ENCODE measurements at regions not wholly inside any gene's neighbourhood (a gene's known extent, or its start where the extent isn't known, plus 50 kb on each side); places are given as distances from the start of the nearest gene placed in this dataset.

DNA sequence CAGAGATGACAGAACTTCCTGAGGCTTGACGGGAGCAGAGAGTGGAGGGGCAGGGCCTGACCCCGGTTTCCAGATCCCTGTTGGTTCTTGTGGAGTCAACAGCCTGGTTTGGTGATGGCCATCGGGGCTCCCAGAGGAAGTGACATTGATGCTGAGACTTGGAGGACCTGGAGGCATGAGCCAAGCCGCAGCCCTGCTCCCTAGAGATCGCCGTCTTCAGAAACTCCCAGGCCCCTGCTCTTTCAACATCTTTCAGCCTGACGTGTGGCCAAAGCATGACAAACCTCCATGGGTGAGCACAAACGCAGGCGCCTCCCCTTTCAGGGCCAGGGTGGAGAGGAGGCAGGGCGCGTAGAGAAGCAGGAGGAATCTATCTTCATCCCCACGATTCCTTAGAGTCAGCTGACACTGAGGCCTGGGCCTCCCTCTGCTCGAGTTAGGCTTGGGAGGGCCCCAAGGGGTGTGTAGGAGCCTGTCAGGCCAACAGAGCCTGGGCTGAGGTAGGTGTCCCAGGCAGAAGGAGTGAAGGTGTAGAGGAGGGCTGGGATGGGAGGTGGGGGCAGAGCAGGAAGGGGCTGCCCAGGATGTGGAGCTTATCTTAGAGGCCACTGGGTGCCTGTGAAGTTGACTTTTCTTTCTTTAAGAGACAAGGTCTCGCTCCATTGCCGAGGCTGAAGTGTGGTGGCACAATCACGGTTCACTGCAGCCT is 56.1 kb upstream of the MED9 start:
- no peaks in the 10 kb centered on the region for H3K36me3 ChIP-seq
- H3K27ac ChIP-seq, result peak overlapping the region in 2 of 4 donors; percentile 48 to 49
- peaks cover 0 to 6% (median 0%) of the 10 kb centered on the region in 3 donors for H3K9me3 ChIP-seq
- H3K4me1 ChIP-seq, result peaks cover 8 to 23% (median 15%) of the 10 kb centered on the region in 3 donors
- WGBS, 2 donors, result 69 to 73% methylated on average over 9 to 12 of the region's 16 CpGs
- no peak for DNase-seq
- no peak overlapping the region for H3K4me3 ChIP-seq
- TF ChIP-seq CTCF (IDR thresholded peaks at IDR 0.05) (no peak), POLR2A (IDR thresholded peaks at IDR 0.05) (no peak)
- H3K27me3 ChIP-seq, result peaks cover 0 to 8% (median 0%) of the 10 kb centered on the region in 4 donors
- intact Hi-C loops (cut with DNase I), result no loop called here

DNA sequence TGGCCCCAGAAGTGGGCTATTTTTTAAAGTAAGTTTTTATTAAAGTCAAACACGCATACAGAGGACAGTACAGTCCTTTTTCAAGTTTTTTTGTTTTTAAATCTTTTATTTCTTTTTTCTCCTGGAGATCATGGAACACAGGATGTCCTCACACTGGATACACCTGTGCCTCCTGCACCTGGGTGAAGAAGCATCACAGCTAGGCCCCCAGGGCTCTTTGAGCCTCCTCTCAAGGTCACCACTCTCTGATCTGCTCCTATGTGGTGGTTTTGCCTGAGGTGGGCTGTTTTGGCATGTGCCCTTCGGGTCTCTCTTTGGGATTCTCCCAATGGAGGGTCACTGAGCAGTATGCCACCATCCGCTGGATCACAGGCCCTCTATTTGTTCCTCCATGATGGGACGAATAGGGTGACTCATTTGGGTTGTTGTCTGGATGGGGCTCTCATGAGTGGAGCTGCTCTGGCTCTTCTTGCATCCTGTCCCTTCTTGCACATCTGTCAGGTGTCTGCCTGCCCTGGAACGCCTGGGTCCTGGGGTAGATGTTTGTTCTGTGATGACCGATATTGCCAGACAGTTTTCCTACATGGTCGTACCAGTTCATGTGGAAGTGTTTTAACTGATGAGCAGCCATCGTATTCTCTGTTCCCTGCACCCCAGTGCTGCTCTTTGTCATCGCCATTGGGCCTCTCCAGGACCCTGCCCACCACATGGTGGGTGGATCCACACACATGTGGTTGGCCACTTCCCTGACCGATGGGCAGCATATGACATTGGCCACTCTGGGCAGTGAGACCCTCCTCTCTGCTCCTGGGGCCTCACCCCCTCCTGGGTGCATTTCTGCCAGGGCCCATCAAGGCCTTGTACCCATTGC is 55.2 kb upstream of the MED9 start:
- H3K36me3 ChIP-seq, result no peaks in the 10 kb centered on the region
- peaks cover 2 to 14% (median 7%) of the 10 kb centered on the region in 3 donors for H3K4me1 ChIP-seq
- intact Hi-C loops (cut with DNase I), result no loop called here
- peaks cover 0 to 8% (median 0%) of the 10 kb centered on the region in 4 donors for H3K27me3 ChIP-seq
- no peak for DNase-seq
- H3K9me3 ChIP-seq, result peaks cover 0 to 6% (median 0%) of the 10 kb centered on the region in 3 donors
- H3K4me3 ChIP-seq, result no peak overlapping the region
- H3K27ac ChIP-seq, result peak overlapping the region in 1 of 4 donors; percentile 46
- TF ChIP-seq POLR2A (IDR thresholded peaks at IDR 0.05) (no peak), CTCF (IDR thresholded peaks at IDR 0.05) (no peak)
- 83 to 96% methylated on average over 4 to 8 of the region's 10 CpGs for WGBS, 2 donors

DNA sequence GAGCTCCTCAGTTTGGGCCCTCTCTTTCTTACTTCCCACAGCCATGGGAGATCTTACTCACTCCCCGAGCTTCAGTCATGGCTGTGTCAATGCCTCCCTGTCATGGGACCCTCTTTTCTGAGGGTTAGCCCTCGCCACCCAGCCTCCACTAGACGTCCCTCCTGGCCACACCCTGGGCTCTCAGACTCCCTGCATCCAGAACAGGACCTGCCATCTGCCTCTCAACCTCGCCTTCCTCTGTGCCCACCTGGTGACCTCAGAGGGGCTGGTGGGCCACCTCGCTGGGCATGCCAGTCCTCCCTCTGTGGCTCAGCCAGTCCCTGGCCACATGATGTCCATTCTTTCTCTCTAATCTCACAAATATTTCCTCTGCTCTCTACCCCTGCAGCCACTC is 54.6 kb upstream of the MED9 start:
- intact Hi-C loops (cut with DNase I), result no loop called here
- WGBS, 2 donors, result 79 to 80% methylated on average over 5 of the region's 5 CpGs
- H3K9me3 ChIP-seq, result peaks cover 0 to 6% (median 0%) of the 10 kb centered on the region in 3 donors

DNA sequence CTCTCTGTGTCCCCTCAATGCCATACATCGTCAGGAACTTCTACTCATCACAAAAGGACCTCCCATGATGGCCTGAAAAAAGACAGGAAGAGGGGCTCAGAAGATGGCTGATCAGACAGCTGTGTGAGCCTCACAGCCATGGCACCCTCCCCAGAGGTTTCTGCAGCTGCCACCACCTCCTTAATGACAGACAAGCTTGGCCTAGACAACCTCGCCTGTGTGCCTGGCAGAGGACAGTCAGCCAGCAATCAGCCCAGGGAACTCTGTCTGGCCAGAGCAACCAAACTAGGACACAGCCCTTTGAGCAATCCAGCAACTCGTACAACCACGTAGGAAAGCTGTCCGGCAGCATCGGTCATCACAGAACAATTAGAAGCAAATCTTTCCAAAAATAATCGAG is 54.2 kb upstream of the MED9 start:
- no peaks in the 10 kb centered on the region for H3K36me3 ChIP-seq
- H3K27ac ChIP-seq, result no peak overlapping the region
- peaks cover 0 to 9% (median under 1%) of the 10 kb centered on the region in 3 donors for H3K4me1 ChIP-seq
- no peak for TF ChIP-seq POLR2A (IDR thresholded peaks at IDR 0.05)
- TF ChIP-seq CTCF (IDR thresholded peaks at IDR 0.05), result no peak
- H3K9me3 ChIP-seq, result peaks cover 0 to 6% (median 0%) of the 10 kb centered on the region in 3 donors
- no peak for DNase-seq
- H3K4me3 ChIP-seq, result no peak overlapping the region
- intact Hi-C loops (cut with DNase I), result no loop called here
- peaks cover 0 to 8% (median 0%) of the 10 kb centered on the region in 4 donors for H3K27me3 ChIP-seq
- WGBS, 2 donors, result 86 to 90% methylated on average over 4 to 5 of the region's 7 CpGs

More for the DNA sequence above, 54.6 kb upstream of the MED9 start:
- H3K27ac ChIP-seq, result no peak overlapping the region
- no peak for DNase-seq
- peaks cover 0 to 8% (median 0%) of the 10 kb centered on the region in 4 donors for H3K27me3 ChIP-seq
- H3K4me3 ChIP-seq, result no peak overlapping the region
- H3K36me3 ChIP-seq, result no peaks in the 10 kb centered on the region
- TF ChIP-seq CTCF (IDR thresholded peaks at IDR 0.05) (no peak), POLR2A (IDR thresholded peaks at IDR 0.05) (no peak)
- peaks cover 0 to 9% (median 3%) of the 10 kb centered on the region in 3 donors for H3K4me1 ChIP-seq

- Histone ChIP-seq H3K27me3 (peaks cover 0 to 8% (median 0%) of the 10 kb centered on the region in 4 donors), H3K27ac (no peak overlapping the region), H3K4me3 (no peak overlapping the region), H3K36me3 (no peaks in the 10 kb centered on the region), H3K4me1 (peaks cover 0 to 5% (median 0%) of the 10 kb centered on the region in 3 donors), H3K9me3 (peaks cover 0 to 6% (median 0%) of the 10 kb centered on the region in 3 donors)
- no peak for DNase-seq
- 85 to 88% methylated on average over 1 to 2 of the region's 4 CpGs for WGBS, 2 donors
- intact Hi-C loops (cut with DNase I), result no loop called here
- TF ChIP-seq CTCF (IDR thresholded peaks at IDR 0.05), result no peak
- TF ChIP-seq POLR2A (IDR thresholded peaks at IDR 0.05), result no peak
Measured at GRCh38 chr17:17423656-17424055, 53.1 kb upstream of the MED9 start.
